HG03039 (cell line): ENCODE measurements at regions not wholly inside any gene's neighbourhood (a gene's known extent, or its start where the extent isn't known, plus 50 kb on each side); places are given as distances from the start of the nearest gene placed in this dataset.
A peak's percentile ranks its signal among the peaks of the same experiment; 100 is the strongest.

Source experiments
- ATAC-seq: cut with Tn5 transposase; IDR thresholded peaks from one replicate; pipeline ENCODE4 v1.9.1; 2021; ENCODE audit warnings: mild to moderate bottlenecking, moderate library complexity; ENCODE audit not compliant: unreplicated experiment

- no peak for ATAC-seq
Measured at GRCh38 chr18:45373286-45373880, 241.9 kb upstream of the SLC14A2 start.

GRCh38 chr18:45374236-45374635 is 241.0 kb upstream of the SLC14A2 start:
- ATAC-seq = no peak

- no peak for ATAC-seq
Measured at GRCh38 chr18:45374878-45375630, 240.2 kb upstream of the SLC14A2 start.

GRCh38 chr18:45376193-45376592 is 239.1 kb upstream of the SLC14A2 start:
- ATAC-seq = no peak

- no peak for ATAC-seq
Measured at GRCh38 chr18:45378308-45378707, 237.0 kb upstream of the SLC14A2 start.

- ATAC-seq = no peak
Measured at GRCh38 chr18:45378933-45379332, 236.3 kb upstream of the SLC14A2 start.

- ATAC-seq = peak; percentile 73
Measured at GRCh38 chr18:45379903-45380302, 235.4 kb upstream of the SLC14A2 start.

GRCh38 chr18:45381282-45381681 is 234.0 kb upstream of the SLC14A2 start:
- no peak for ATAC-seq

GRCh38 chr18:45383228-45383627 is 232.0 kb upstream of the SLC14A2 start:
- ATAC-seq = no peak

GRCh38 chr18:45384137-45384961 is 230.9 kb upstream of the SLC14A2 start:
- no peak for ATAC-seq

GRCh38 chr18:45384962-45385315 is 230.3 kb upstream of the SLC14A2 start:
- no peak for ATAC-seq

- ATAC-seq = no peak
Measured at GRCh38 chr18:45386041-45386655, 229.1 kb upstream of the SLC14A2 start.

GRCh38 chr18:45387229-45387628 is 228.0 kb upstream of the SLC14A2 start:
- ATAC-seq = no peak

- no peak for ATAC-seq
Measured at GRCh38 chr18:45398448-45398847, 216.8 kb upstream of the SLC14A2 start.

- ATAC-seq = no peak
Measured at GRCh38 chr18:45399146-45399545, 216.1 kb upstream of the SLC14A2 start.

GRCh38 chr18:45399643-45400042 is 215.6 kb upstream of the SLC14A2 start:
- ATAC-seq = no peak

- no peak for ATAC-seq
Measured at GRCh38 chr18:45402485-45403056, 212.7 kb upstream of the SLC14A2 start.

GRCh38 chr18:45403341-45404049 is 211.8 kb upstream of the SLC14A2 start:
- no peak for ATAC-seq

GRCh38 chr18:45408218-45408617 is 207.1 kb upstream of the SLC14A2 start:
- no peak for ATAC-seq

- ATAC-seq = no peak
Measured at GRCh38 chr18:45409971-45410370, 205.3 kb upstream of the SLC14A2 start.
